H9 (cell line): ENCODE measurements at regions not wholly inside any gene's neighbourhood (a gene's known extent, or its start where the extent isn't known, plus 50 kb on each side); places are given as distances from the start of the nearest gene placed in this dataset.

Experiments used
- DNase-seq: peaks from one replicate; pipeline ENCODE4 v3.0.0-alpha.2; 2017
- H2AFZ ChIP-seq: one replicate; pipeline ENCODE4 v1.6.1; 2013; ENCODE audit warnings: mild to moderate bottlenecking, low read length, control low read depth, moderate library complexity
- H2AK5ac ChIP-seq: 2 replicates; pipeline ENCODE4 v1.6.1; 2013; ENCODE audit warnings: low read length, control low read depth, mixed read lengths; ENCODE audit not compliant: insufficient read length
- H2BK120ac ChIP-seq: one replicate; pipeline ENCODE4 v1.6.1; 2013; ENCODE audit warnings: low read depth, mild to moderate bottlenecking, low read length, control low read depth, inconsistent platforms; ENCODE audit not compliant: poor library complexity, severe bottlenecking
- H2BK12ac ChIP-seq: 2 replicates; pipeline ENCODE4 v1.6.1; 2013; ENCODE audit warnings: low read length, control low read depth, mixed read lengths, low read depth; ENCODE audit not compliant: insufficient read length
- H2BK15ac ChIP-seq: 2 replicates; pipeline ENCODE4 v1.6.1; 2013; ENCODE audit warnings: low read depth, low read length, control low read depth
- H2BK20ac ChIP-seq: one replicate; pipeline ENCODE4 v1.6.1; 2013; ENCODE audit warnings: low read depth, mild to moderate bottlenecking, low read length, control low read depth, inconsistent platforms; ENCODE audit not compliant: poor library complexity, severe bottlenecking
- H2BK5ac ChIP-seq: 2 replicates; pipeline ENCODE4 v1.6.1; 2013; ENCODE audit warnings: low read length, control low read depth, mixed read lengths; ENCODE audit not compliant: insufficient read length
- H3K14ac ChIP-seq: 2 replicates; pipeline ENCODE4 v1.6.1; 2013; ENCODE audit warnings: low read length, control low read depth; ENCODE audit not compliant: insufficient read depth
- H3K18ac ChIP-seq: 2 replicates; pipeline ENCODE4 v1.6.1; 2013; ENCODE audit warnings: low read depth, mild to moderate bottlenecking, mixed read lengths, low read length, control low read depth; ENCODE audit not compliant: insufficient read length
- H3K23ac ChIP-seq: 2 replicates; pipeline ENCODE4 v1.6.1; 2013; ENCODE audit warnings: low read length, control low read depth, mixed read lengths, low read depth; ENCODE audit not compliant: insufficient read length
- H3K23me2 ChIP-seq: 2 replicates; pipeline ENCODE4 v1.6.1; 2013; ENCODE audit warnings: low read depth, mild to moderate bottlenecking, mixed read lengths, low read length, control low read depth; ENCODE audit not compliant: insufficient read length, poor library complexity, severe bottlenecking
- H3K27ac ChIP-seq: 2 replicates; pipeline ENCODE4 v1.5.1; 2013; ENCODE audit warnings: low read length, control low read depth, mixed read lengths, low read depth; ENCODE audit not compliant: insufficient read length
- H3K27me3 ChIP-seq: 2 replicates; pipeline ENCODE4 v1.6.1; 2013; ENCODE audit warnings: low read length, control low read depth, inconsistent platforms; ENCODE audit not compliant: insufficient read depth
- H3K4ac ChIP-seq: 2 replicates; pipeline ENCODE4 v1.6.1; 2013; ENCODE audit warnings: low read depth, mild to moderate bottlenecking, control low read depth, inconsistent platforms, low read length, moderate library complexity
- H3K4me1 ChIP-seq: 2 replicates; pipeline ENCODE4 v1.6.1; 2013; ENCODE audit warnings: low read length, control low read depth, inconsistent platforms; ENCODE audit not compliant: insufficient read depth
- H3K4me2 ChIP-seq: 2 replicates; pipeline ENCODE4 v1.6.1; 2013; ENCODE audit warnings: low read length, control low read depth, mixed read lengths; ENCODE audit not compliant: insufficient read length, insufficient read depth
- H3K56ac ChIP-seq: 2 replicates; pipeline ENCODE4 v1.6.1; 2013; ENCODE audit warnings: low read depth, mild to moderate bottlenecking, mixed read lengths, low read length, control low read depth; ENCODE audit not compliant: insufficient read length
- H3K79me1 ChIP-seq: 2 replicates; pipeline ENCODE4 v1.6.1; 2013; ENCODE audit warnings: low read depth, mild to moderate bottlenecking, moderate library complexity, low read length, control low read depth, inconsistent platforms; ENCODE audit not compliant: insufficient read depth, poor library complexity, severe bottlenecking
- H3K79me2 ChIP-seq: 2 replicates; pipeline ENCODE4 v1.6.1; 2013; ENCODE audit warnings: low read length, control low read depth, inconsistent platforms; ENCODE audit not compliant: insufficient read depth
- H3K9ac ChIP-seq: 2 replicates; pipeline ENCODE4 v1.6.1; 2013; ENCODE audit warnings: low read length, control low read depth, mixed read lengths; ENCODE audit not compliant: insufficient read length; ENCODE audit errors: extremely low read depth
- H3K9me3 ChIP-seq: one replicate; pipeline ENCODE4 v1.6.1; 2013; ENCODE audit warnings: low read depth, low read length, inconsistent platforms; ENCODE audit not compliant: control insufficient read depth
- H3T11ph ChIP-seq: one replicate; pipeline ENCODE4 v1.6.1; 2013; ENCODE audit warnings: mild to moderate bottlenecking, low read length, control low read depth, inconsistent platforms
- H4K20me1 ChIP-seq: one replicate; pipeline ENCODE4 v1.6.1; 2013; ENCODE audit not compliant: control insufficient read depth, insufficient read length, insufficient read depth
- H4K5ac ChIP-seq: 2 replicates; pipeline ENCODE4 v1.6.1; 2013; ENCODE audit warnings: low read depth, mild to moderate bottlenecking, mixed read lengths, low read length, control low read depth; ENCODE audit not compliant: insufficient read length
- H4K8ac ChIP-seq: replicated peaks from 2 replicates; pipeline ENCODE4 v1.6.1; 2013; ENCODE audit warnings: low read length, control low read depth, mixed read lengths, low read depth; ENCODE audit not compliant: insufficient read length
- H4K91ac ChIP-seq: 2 replicates; pipeline ENCODE4 v1.6.1; 2013; ENCODE audit warnings: low read depth, mild to moderate bottlenecking, moderate library complexity, mixed read lengths, low read length, control low read depth; ENCODE audit not compliant: insufficient read length
- H3K27ac Mint-ChIP-seq, 3 experiments: 2 replicates in 2 of 3; 3 replicates in 1 of 3; pipeline ENCODE4 v1.8.0; 2020 to 2021; ENCODE audit warnings: mixed read lengths in 3 of 3, mild to moderate bottlenecking in 1 of 3, moderate library complexity in 1 of 3
- H3K27me3 Mint-ChIP-seq: 2 replicates; pipeline ENCODE4 v1.8.0; 2021; ENCODE audit warnings: low read depth, mild to moderate bottlenecking, moderate library complexity, mixed read lengths
- H3K36me3 Mint-ChIP-seq, 3 experiments: 2 replicates in 2 of 3; 3 replicates in 1 of 3; pipeline ENCODE4 v1.8.0; 2020 to 2021; ENCODE audit warnings: low read depth in 3 of 3, mixed read lengths in 3 of 3; ENCODE audit not compliant: insufficient read depth in 1 of 3
- H3K4me1 Mint-ChIP-seq, 2 experiments: 2 replicates each; pipeline ENCODE4 v1.8.0; 2020; ENCODE audit warnings: mixed read lengths in 2 of 2
- H3K4me3 Mint-ChIP-seq, 2 experiments: 2 replicates in 1 of 2; 3 replicates in 1 of 2; pipeline ENCODE4 v1.8.0; 2020 to 2021; ENCODE audit warnings: mild to moderate bottlenecking in 2 of 2, mixed read lengths in 2 of 2, moderate library complexity in 1 of 2
- H3K9me3 Mint-ChIP-seq, 2 experiments: 2 replicates in 1 of 2; 3 replicates in 1 of 2; pipeline ENCODE4 v1.8.0; 2020; ENCODE audit warnings: mild to moderate bottlenecking in 2 of 2, mixed read lengths in 2 of 2, moderate library complexity in 1 of 2
- WGBS: extraction: QIAGEN DNeasy Blood & Tissue Kit; methylation state at CpG from one replicate; pipeline ENCODE4 v1.1.7; 2013; ENCODE audit warnings: missing lambda C conversion rate, low lambda C conversion rate, mixed read lengths; ENCODE audit not compliant: insufficient read length; ENCODE audit errors: extremely low coverage; 5-methylcytosine and 5-hydroxymethylcytosine counted together
- TF ChIP-seq, protein P1 (sequence below): fragments of 200-600 bp; sonication (generic); conservative IDR thresholded peaks from 3 replicates; pipeline ENCODE4 v1.8.0; 2021; ENCODE audit warnings: antibody characterized with exemption, mild to moderate bottlenecking

DNA sequence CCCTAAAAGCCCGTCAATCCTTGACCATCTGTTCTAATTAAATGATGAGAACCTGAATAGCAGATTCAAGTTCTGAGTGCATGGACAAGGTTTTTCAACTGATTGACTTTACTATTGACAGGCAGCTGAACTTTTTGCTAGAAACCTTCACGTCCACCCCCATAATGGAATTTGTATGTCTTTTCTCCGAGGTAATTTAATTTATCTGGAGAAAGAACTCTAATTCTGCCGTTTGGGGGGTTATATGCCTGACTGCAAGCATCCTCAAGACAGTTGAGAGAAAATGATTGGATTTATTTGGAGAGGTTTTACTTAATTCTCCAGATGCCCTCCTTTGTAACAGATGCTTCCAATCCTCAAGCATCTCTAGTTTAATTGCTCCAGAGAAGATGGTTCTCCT lies 1053.4 kb upstream of the AUTS2 start:
- Histone ChIP-seq H2BK15ac (no peak overlapping the region), H3K56ac (no peak overlapping the region)
- peaks cover 0 to 3% of the 10 kb centered on the region in 2 experiments; a peak in 1 of 4 replicates for H3K4me1 Mint-ChIP-seq

More for the DNA sequence above, 1053.4 kb upstream of the AUTS2 start:
- H4K5ac ChIP-seq: no peak overlapping the region
- H3K9ac ChIP-seq: no peak overlapping the region
- no peak overlapping the region for H4K8ac ChIP-seq
- H2AK5ac ChIP-seq: no peak overlapping the region
- no peak overlapping the region for H3K4ac ChIP-seq
- no peak overlapping the region for H3K27ac ChIP-seq
- H3K23ac ChIP-seq: no peak overlapping the region
- Mint-ChIP-seq H3K27me3 (no peaks in the 10 kb centered on the region; the same call in 1 of the 2 replicates), H3K27ac (no peak overlapping the region), H3K4me3 (no peak overlapping the region), H3K9me3 (peaks cover 8 to 9% of the 10 kb centered on the region in 2 experiments), H3K36me3 (peaks cover 0 to 10% (median 4%) of the 10 kb centered on the region in 3 experiments; a peak in 3 of 7 replicates)
- TF ChIP-seq, protein P1, sequence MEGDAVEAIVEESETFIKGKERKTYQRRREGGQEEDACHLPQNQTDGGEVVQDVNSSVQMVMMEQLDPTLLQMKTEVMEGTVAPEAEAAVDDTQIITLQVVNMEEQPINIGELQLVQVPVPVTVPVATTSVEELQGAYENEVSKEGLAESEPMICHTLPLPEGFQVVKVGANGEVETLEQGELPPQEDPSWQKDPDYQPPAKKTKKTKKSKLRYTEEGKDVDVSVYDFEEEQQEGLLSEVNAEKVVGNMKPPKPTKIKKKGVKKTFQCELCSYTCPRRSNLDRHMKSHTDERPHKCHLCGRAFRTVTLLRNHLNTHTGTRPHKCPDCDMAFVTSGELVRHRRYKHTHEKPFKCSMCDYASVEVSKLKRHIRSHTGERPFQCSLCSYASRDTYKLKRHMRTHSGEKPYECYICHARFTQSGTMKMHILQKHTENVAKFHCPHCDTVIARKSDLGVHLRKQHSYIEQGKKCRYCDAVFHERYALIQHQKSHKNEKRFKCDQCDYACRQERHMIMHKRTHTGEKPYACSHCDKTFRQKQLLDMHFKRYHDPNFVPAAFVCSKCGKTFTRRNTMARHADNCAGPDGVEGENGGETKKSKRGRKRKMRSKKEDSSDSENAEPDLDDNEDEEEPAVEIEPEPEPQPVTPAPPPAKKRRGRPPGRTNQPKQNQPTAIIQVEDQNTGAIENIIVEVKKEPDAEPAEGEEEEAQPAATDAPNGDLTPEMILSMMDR: no peak
- H3K27me3 ChIP-seq: no peaks in the 10 kb centered on the region
- no peak for DNase-seq
- H2BK20ac ChIP-seq: no peak overlapping the region
- H3K18ac ChIP-seq: no peak overlapping the region
- H3K23me2 ChIP-seq: no peaks in the 10 kb centered on the region
- H3T11ph ChIP-seq: no peak overlapping the region
- H3K4me1 ChIP-seq: no peaks in the 10 kb centered on the region
- H3K9me3 ChIP-seq: no peaks in the 10 kb centered on the region
- WGBS: no CpG with 5 or more reads among the region's 4 CpGs
- H2AFZ ChIP-seq: no peak overlapping the region
- H4K20me1 ChIP-seq: no peaks in the 10 kb centered on the region
- no peak overlapping the region for H2BK5ac ChIP-seq
- no peaks in the 10 kb centered on the region for H3K79me1 ChIP-seq
- no peak overlapping the region for H3K4me2 ChIP-seq
- no peak overlapping the region for H2BK12ac ChIP-seq
- no peaks in the 10 kb centered on the region for H3K79me2 ChIP-seq
- H4K91ac ChIP-seq: no peak overlapping the region
- no peak overlapping the region for H3K14ac ChIP-seq
- no peak overlapping the region for H2BK120ac ChIP-seq
